Activated naive CD8-positive, alpha-beta T cell treated with anti-CD3 and anti-CD28 coated beads for 36 hours (primary cell): ENCODE measurements at regions not wholly inside any gene's neighbourhood (a gene's known extent, or its start where the extent isn't known, plus 50 kb on each side); places are given as distances from the start of the nearest gene placed in this dataset.

Experiments used
- DNase-seq: peaks from one replicate; pipeline ENCODE4 v3.0.0; 2021
- H3K27ac Mint-ChIP-seq: one replicate; pipeline ENCODE4 v1.8.0; 2022; ENCODE audit warnings: mild to moderate bottlenecking, moderate library complexity, mixed read lengths
- H3K27me3 Mint-ChIP-seq: one replicate; pipeline ENCODE4 v1.8.0; 2022; ENCODE audit warnings: mild to moderate bottlenecking, mixed read lengths
- H3K36me3 Mint-ChIP-seq: one replicate; pipeline ENCODE4 v1.8.0; 2021; ENCODE audit warnings: mild to moderate bottlenecking, mixed read lengths
- H3K4me1 Mint-ChIP-seq: one replicate; pipeline ENCODE4 v1.8.0; 2021; ENCODE audit warnings: mixed read lengths
- H3K4me3 Mint-ChIP-seq: one replicate; pipeline ENCODE4 v1.8.0; 2022; ENCODE audit warnings: mild to moderate bottlenecking, moderate library complexity, mixed read lengths
- H3K9me3 Mint-ChIP-seq: one replicate; pipeline ENCODE4 v1.8.0; 2022; ENCODE audit warnings: mixed read lengths

- H3K27me3 Mint-ChIP-seq: no peaks in the 10 kb centered on the region
- no peaks in the 10 kb centered on the region for H3K9me3 Mint-ChIP-seq
- no peaks in the 10 kb centered on the region for H3K36me3 Mint-ChIP-seq
- H3K4me3 Mint-ChIP-seq: no peak overlapping the region
- H3K4me1 Mint-ChIP-seq: peaks cover 12% of the 10 kb centered on the region
- no peak overlapping the region for H3K27ac Mint-ChIP-seq
- no peak for DNase-seq
These were observed 59.5 kb upstream of the CD28 start for GRCh38 chr2:203646961-203647360.

GRCh38 chr2:203647579-203647978 is 58.9 kb upstream of the CD28 start:
- H3K4me1 Mint-ChIP-seq: peaks cover 17% of the 10 kb centered on the region
- no peak overlapping the region for H3K4me3 Mint-ChIP-seq
- DNase-seq: no peak
- H3K27me3 Mint-ChIP-seq: no peaks in the 10 kb centered on the region
- H3K9me3 Mint-ChIP-seq: no peaks in the 10 kb centered on the region
- no peak overlapping the region for H3K27ac Mint-ChIP-seq
- no peaks in the 10 kb centered on the region for H3K36me3 Mint-ChIP-seq

GRCh38 chr2:203648273-203648672 is 58.2 kb upstream of the CD28 start:
- no peak for DNase-seq
- Mint-ChIP-seq H3K27me3 (no peaks in the 10 kb centered on the region), H3K4me3 (no peak overlapping the region), H3K4me1 (peaks cover 17% of the 10 kb centered on the region), H3K9me3 (no peaks in the 10 kb centered on the region), H3K36me3 (no peaks in the 10 kb centered on the region), H3K27ac (no peak overlapping the region)

- Mint-ChIP-seq H3K4me3 (no peak overlapping the region), H3K4me1 (peaks cover 17% of the 10 kb centered on the region), H3K36me3 (no peaks in the 10 kb centered on the region), H3K9me3 (no peaks in the 10 kb centered on the region), H3K27me3 (no peaks in the 10 kb centered on the region), H3K27ac (no peak overlapping the region)
- no peak for DNase-seq
These were observed 57.1 kb upstream of the CD28 start for GRCh38 chr2:203649176-203649814.

- peaks cover 25% of the 10 kb centered on the region for H3K4me1 Mint-ChIP-seq
- H3K9me3 Mint-ChIP-seq: no peaks in the 10 kb centered on the region
- no peaks in the 10 kb centered on the region for H3K36me3 Mint-ChIP-seq
- no peak overlapping the region for H3K27ac Mint-ChIP-seq
- H3K27me3 Mint-ChIP-seq: no peaks in the 10 kb centered on the region
- no peak for DNase-seq
- no peak overlapping the region for H3K4me3 Mint-ChIP-seq
These were observed 55.4 kb upstream of the CD28 start for GRCh38 chr2:203650860-203651613.

GRCh38 chr2:203651621-203652020 is 54.8 kb upstream of the CD28 start:
- Mint-ChIP-seq H3K36me3 (no peaks in the 10 kb centered on the region), H3K27me3 (no peaks in the 10 kb centered on the region), H3K9me3 (no peaks in the 10 kb centered on the region), H3K4me1 (peaks cover 27% of the 10 kb centered on the region), H3K27ac (no peak overlapping the region), H3K4me3 (no peak overlapping the region)
- no peak for DNase-seq

GRCh38 chr2:203654826-203655225 is 51.6 kb upstream of the CD28 start:
- H3K27ac Mint-ChIP-seq: no peak overlapping the region
- no peaks in the 10 kb centered on the region for H3K27me3 Mint-ChIP-seq
- H3K4me1 Mint-ChIP-seq: peaks cover 30% of the 10 kb centered on the region
- H3K4me3 Mint-ChIP-seq: no peak overlapping the region
- DNase-seq: no peak
- no peaks in the 10 kb centered on the region for H3K9me3 Mint-ChIP-seq
- no peaks in the 10 kb centered on the region for H3K36me3 Mint-ChIP-seq

GRCh38 chr2:203656522-203657287 is 49.7 kb upstream of the CD28 start:
- H3K4me1 Mint-ChIP-seq: peaks cover 26% of the 10 kb centered on the region
- no peaks in the 10 kb centered on the region for H3K9me3 Mint-ChIP-seq
- no peak for DNase-seq
- no peak overlapping the region for H3K4me3 Mint-ChIP-seq
- no peaks in the 10 kb centered on the region for H3K27me3 Mint-ChIP-seq
- H3K27ac Mint-ChIP-seq: no peak overlapping the region
- no peaks in the 10 kb centered on the region for H3K36me3 Mint-ChIP-seq
